HuH-7 (cell line): ENCODE measurements at regions not wholly inside any gene's neighbourhood (a gene's known extent, or its start where the extent isn't known, plus 50 kb on each side); places are given as distances from the start of the nearest gene placed in this dataset.

Experiments used
- DNase-seq: peaks from one replicate; pipeline ENCODE4 v3.0.0; 2011; ENCODE audit warnings: low spot score

DNA sequence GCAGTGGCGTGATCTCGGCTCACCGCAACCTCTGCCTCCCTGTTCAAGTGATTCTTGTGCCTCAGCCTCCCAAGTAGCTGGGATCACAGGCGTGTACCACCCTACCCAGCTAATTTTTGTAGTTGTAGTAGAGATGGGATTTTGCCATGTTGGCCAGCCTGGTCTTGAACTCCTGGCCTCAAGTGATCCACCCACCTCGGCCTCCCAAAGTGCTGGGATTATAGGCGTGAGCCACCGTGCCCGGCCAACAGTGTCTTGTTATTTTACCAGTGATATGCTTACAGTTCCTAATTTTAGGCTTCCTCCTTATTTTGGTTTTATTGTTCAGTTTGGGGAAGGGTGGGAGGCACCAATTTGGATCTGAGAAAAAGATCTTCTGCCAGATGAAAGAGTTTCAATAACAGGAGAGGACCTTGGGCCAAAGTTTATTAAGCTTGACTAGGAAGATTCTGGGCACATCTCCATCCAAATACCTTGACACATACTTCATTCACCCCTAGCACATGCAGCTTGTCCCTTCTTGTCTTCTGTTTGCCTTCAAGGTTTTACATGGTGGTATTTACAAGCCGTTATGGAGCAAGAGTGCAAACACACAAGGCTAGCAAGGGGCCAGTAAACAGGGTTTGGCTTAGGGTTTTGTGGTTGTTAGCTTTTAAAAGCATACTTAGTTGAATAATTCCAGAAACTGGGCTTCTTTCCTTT is 168.1 kb upstream of the DMRT1 start:
- DNase-seq, result peak; percentile 10

DNA sequence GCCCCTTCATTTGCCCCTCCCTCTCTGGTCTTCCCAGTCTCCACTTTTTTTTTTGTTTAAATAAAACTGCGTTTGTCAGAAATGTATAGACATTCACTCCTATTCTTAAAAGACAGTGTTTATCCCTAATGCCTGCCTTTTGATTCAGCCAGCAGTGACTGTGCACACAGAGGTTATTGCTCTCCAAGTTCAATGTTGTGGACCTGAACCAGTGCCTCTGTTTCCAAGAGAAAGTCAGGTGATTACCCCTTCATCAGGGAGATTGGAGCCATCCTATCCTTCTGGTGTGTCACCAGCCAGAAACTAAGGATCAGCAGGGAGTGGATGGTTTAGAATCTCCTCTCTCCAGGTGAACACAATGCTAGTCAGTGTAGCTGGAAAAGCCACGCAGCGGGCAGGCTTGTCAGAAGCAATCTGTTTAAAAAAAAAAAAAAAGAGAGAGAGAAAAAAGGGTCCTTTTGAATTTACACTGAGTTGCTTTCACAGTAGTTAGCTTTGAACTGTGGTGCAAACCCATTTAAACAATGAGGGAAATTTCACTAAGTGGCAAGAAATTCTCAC is 167.5 kb upstream of the DMRT1 start:
- DNase-seq, result no peak

DNA sequence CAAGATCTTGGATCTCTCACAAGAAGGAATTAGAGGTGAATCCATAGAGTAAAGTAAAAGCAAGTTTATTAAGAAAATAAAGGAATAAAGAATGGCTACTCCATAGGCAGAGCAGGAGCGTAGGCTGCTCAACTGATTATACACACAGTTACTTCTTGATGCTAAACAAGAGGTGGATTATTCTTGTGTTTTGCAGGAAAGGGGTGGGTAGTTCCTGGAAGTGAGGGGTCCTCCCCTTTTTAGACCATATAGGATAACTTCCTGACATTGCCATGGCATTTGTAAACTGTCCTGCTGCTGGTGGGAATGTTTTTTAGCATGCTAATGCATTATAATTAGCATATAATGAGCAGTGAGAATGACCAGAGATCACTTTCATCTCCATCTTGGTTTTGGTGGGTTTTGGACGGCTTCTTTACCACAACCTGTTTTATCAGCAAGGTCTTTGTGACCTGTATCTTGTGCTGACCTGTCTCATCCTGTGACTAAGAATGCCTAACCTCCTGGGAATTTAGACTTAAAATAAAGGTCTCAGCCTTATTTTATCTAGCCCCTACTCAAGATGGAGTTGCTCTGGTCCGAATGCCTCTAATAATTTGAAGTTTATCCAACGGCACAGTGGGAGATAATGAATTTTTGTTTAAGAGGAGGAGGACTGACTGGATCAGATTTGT is 165.7 kb upstream of the DMRT1 start:
- DNase-seq, result no peak

DNA sequence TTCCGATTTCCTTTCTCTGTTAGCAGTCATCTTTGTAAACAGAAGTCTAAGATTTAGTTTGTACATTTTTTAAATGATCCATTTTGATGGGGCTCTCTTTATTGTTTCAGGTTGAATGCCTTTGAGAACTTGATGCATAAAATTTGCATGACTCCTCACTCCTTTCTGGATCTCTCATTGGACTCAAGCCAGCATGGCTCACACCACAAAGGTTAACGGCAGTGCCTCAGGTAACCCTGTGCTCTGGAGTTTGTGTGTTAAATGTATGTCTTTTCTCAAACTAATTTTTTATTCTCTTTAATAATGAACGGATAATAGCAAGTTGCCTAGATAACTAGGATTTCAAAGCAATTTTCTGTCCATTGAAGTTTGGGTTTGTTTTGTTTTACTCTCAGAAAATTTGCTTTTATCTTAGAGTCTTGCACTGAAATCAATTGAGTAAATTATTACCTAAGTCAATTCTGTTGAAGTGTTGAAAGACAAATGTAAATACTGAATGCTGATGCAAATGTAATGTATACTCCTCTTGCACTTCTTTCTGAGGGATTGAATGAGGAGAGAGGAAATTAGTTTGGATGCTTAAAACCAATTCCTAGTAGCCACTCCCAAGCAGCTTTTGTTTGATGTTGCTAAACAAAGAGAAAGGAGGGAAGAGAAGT is 164.6 kb upstream of the DMRT1 start:
- DNase-seq, result peak; percentile 9

DNA sequence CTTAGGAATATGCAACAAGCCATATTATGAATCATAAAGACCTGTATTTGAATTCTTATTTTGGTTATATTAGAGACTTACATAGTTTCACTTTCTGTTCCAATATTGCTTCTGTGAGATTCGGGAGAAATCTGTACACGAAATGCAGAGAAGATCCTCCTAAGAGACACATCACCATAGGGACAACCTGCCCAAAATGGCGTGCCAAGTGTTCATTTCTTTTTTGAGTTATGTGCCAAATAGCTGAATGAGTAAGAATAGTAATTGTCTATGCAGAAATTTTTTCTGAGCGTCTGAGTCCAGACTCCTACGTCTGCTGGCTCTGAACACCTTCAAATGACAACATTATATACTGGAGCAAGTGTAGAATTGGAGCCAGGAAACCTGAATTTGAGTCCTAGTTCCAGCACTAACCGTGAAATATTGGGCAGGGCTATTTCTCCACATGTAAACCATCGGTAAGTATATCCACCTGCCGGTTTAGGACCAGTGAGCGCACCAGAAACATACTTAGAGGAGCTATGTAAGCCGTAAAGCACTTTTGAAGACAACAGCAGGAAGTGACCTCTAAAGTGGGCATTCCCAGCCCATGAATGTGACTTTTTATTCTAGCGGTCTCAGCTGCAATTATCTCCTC is 163.9 kb upstream of the DMRT1 start:
- DNase-seq, result no peak

DNA sequence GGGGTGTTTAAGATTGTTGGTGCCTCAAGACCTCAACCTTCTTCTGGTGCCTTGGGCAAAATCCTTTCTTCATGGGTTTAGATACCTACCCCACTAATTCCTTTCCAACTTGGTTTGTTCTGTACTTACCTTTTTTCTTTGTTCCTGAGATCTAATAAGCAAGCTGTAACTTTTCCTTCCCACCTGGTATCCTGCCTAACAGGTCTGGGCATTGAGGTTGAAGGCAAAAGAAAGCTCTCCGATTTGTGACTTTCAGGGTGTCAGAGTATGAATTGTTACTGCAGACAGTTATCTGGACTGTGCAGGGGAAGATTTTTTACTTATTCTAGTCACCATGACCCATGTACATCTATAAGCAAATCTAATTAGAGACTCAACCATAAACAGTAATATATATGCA is 162.6 kb upstream of the DMRT1 start:
- no peak for DNase-seq

DNA sequence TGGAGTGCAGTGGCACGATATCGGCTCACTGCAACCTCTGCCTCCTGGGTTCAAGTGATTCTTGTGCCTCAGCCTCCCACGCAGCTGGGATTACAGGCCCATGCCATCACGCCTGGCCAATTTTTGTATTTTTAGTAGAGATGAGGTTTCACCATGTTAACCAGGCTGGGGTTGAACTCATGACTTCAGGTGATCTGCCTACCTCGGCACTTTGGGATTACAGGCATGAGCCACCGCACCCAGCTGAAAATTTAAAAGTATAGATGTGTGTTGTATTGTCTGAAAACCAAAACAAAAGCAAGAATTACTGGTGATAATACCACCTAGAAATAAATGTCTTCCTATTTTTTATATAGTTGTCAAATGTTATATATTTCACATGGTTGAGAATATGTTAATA is 162.0 kb upstream of the DMRT1 start:
- no peak for DNase-seq

DNA sequence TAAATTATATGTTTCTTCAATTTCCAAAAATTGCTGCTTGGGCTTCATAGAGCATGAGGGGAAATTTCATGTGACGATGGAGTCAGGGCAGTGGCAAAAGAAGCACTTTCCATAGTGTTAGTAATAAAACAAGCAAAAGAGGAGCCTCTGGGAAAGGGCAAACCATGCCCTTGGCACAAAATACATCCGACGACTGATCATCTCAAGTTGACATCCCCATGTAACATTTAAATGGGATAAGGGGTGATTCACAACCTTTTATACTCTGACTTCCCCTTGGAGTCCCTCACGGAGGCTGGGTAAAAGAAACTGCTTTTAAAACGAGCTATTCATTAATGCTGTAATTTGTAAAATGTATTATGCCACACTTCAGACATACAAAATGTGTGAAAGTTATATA is 161.4 kb upstream of the DMRT1 start:
- no peak for DNase-seq

DNA sequence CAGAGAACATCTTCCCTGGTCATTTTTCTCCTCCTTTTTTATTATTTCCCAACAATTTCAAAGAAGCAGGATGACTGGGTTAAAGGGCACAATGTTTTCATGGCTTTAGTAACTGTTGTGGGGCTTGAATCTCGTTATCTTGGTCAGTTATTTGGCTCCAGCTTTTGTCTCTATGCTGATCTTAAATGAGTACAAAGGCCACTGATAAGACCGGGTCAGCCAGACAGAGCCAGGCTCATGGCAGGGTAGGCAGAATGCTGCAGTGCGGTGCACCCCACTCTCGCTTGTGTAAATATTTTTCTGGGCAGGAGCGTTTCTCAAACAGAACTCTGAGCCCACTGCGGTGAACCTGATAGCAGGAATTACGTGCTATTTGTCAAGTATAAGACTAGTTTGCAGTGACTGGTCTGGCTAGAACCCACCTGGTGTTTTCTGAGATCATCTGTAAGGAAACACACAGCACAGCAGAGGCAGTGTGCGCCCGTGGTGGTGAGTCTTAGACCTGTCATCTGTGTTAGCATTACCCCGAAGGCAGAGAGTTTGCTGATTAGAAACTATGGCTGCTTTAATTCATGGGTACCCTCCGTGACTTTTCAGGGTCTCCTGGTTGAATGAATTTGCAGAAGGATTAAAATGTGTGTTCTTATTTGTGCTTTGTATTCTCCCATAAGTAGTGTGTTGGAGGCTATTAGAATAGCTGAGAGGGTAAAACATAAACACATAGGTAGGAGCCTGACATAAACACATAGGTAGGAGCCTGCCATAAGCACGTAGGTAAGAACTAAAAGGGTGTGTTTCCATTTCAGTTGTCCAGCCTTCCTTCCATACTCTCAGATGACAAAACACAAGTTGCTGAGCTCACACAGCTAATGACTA is 158.6 kb upstream of the DMRT1 start:
- DNase-seq, result peak; percentile 50

DNA sequence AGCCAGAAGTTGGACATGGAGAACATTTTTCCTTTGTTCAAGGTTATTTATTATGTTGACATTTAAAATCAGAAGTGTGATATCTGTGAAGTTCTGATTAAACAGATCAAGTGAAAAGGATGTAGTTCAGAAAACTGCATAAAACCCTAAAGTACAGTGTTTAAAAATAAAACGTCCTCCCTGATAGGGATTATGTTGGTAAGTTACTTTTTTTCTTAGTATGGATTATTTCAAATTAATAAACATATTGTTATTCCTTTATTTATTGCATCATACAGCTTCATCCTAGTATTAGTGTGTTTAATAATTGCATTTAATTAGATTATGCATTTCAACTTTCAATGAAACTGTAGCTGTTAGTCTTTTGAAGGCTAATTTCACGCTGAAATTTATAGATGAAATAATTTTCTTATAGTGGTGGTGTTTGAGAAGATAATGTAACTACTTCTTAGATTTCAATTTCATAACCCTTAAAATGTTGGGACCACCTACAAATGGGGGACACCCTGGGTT is 157.9 kb upstream of the DMRT1 start:
- DNase-seq, result no peak

DNA sequence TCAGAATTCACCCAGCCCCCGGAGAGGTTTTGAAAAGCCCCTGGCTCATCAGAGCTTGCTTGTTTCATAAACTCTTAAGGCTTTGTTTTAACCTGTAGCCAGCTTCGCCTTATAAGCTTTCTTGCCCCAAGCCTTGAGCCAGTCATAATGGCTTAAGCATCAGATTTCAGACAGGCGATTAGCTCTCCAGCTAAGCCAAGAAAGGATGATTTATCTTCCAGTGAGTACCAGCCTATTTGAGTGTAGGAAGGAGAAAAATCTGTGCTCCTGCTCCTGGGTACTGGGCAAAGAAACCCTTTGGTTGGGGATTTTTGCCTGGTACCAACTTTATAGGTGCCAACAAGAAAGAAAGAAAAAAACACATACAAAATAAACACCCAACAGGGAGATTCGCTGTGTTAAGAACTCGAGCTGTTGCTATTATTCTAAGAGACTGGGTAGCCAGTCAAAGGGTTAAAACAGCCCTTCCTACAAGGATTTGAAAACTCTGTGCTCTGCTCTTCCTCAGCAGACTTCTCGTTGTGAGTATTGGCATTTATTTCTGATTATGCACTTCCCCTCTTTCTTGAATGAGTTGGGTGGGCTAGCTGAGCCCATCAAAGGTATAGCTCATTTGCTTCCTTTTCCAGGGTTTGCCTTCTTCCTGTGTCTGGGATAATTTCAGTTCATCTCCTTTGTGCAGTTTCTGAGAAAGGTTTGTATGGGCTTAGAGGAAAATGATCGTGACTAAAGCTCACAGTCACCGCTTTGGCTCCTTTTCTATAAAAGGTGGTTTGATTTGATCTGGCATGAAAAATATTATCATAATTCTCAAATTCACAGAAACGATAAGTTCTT is 157.2 kb upstream of the DMRT1 start:
- no peak for DNase-seq

DNA sequence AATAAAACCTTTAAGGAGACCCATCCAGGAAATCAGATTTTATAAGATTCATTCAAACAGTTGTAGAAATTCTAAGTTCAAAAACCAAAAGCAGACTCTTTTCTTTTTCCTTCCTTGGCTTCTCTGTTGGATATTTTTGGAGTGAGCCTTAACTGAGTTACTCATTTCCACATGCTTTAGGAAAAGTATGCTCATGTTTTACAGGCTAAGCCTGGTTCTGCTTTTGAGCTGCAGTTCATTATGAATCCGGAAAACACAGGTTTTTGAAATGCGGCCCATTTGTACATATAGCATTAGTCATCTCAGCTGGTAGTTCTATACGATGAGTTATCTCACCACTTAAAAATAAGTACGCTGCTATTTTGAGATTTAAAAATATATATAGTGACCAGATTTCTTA is 156.6 kb upstream of the DMRT1 start:
- DNase-seq, result no peak

DNA sequence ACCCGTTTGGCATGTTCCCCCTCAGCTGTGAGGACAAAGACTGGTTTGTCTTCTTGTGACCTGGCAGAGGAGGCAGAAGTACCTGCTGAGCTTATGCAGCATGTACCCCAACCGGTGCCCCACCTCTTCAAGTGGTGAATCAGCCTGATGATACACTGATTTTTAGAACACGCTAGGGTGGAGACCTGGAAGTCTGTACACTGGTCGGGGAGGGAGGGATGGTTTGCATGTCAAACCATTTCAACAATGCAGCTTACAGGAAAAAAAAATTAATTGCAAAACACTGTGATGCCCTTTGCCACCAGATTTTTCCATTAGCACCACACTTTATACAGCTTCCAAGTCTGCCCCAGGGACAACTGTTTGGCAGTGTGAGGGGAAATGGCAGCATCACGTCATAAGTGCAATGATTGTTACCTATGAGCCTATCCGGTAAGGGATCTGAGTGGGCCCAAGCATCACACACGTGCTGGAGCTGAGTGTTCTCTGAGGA is 155.1 kb upstream of the DMRT1 start:
- DNase-seq, result no peak

DNA sequence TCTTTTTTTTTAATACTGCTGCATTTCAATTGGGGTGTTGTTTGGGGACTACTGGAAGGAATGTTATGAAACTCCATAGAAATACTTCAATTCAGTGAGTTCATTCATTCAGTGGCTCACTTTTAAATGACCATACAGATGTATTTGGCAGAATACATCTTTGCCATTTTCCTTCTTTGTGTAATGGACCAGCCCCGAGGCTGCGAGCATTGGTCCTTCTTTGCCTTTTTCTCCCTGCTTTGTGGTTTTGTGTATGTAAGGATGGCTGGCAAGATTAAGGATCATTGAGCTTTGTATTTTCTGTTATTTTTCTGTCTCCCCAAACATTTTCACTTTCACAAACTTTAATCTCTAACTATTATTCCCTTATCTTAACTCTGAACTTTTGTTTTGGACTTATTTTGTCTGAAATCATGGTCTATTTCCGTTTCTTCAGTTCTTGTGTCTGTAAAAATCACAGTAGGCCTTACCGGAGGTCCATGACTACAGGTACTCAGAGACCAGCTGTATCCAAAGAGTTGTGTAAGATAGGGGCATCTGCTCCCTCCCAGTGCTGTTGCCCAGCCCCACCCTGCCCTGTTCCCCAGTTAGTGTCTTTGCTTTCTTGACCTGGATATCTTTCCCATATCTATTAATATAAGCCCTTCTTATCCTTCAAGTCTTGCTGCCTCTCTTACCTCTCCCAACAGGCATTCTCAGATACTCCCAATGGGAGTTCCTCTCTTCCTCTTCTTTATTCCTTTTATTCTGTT is 154.3 kb upstream of the DMRT1 start:
- no peak for DNase-seq

DNA sequence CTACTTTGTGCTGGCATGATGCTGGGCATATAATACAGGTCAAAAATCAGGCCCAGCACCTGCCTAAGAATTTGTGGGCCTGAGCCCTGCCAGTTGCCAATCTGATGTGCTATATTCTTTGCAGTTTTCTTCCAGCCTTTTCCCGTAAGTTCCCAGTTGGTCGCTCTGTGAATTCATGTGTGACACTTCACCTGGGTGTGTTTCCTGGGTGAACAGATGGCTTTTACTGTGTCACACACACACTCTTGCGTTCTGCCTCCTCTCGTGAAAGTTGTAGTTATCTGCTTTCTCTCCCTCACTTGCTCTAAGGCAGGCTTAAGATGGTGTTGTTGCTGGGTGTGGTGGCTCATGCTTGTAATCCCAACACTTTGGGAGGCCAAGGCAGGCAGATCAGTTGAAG is 153.5 kb upstream of the DMRT1 start:
- no peak for DNase-seq

DNA sequence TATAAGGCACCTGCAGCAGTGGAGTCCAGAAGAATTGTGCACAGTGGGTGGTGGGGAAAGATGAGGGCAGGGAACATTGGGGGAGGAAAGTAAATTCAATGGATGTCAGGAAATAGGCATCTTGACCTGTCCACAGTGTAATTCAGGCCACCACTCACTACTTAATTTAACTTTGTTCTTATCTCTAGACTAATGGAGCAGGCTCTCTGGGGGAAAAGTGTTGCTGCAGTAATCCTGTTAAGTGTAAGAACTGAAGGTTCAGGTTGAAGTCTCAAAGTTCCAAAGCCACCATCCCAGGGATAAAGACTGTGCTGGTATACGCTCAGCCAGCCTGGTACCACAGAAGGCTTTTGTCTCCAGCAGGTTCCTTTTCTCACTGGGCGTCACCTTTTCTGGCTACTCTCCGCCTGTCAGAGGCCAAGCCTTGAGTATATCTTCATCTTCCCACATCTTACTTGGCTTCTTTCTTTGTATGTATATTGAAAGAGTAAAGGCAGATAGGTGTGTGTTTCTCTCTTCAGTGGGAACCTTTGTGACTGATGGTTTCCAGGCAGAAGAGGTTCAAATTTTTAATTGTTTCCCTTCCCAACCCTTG is 150.9 kb upstream of the DMRT1 start:
- no peak for DNase-seq

DNA sequence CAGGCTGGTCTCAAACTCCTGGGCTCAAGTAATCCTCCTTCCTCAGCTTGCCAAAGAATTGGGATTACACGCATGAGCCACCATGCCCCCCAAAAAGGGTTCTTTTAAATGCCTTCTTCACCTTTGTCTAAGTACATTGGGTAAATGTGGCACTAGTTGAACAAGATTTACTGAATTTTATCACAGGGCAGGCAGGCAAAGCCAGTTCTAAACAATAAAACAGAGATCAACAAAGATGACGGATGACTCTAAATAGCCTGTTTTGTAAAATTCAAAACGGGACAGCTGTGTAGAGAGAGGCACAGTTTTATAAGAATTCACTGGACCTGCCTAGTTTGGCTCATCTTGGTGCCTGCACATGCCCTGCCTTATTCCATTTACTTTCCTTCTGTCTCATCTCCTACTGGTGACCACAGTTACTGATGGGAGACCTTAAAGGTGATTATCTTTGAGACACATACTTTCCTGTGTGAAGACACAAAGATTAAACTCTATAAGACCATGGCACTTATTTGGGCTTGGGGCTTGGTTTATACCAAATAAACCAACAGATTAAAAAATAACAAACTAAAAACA is 149.6 kb upstream of the DMRT1 start:
- DNase-seq, result no peak

DNA sequence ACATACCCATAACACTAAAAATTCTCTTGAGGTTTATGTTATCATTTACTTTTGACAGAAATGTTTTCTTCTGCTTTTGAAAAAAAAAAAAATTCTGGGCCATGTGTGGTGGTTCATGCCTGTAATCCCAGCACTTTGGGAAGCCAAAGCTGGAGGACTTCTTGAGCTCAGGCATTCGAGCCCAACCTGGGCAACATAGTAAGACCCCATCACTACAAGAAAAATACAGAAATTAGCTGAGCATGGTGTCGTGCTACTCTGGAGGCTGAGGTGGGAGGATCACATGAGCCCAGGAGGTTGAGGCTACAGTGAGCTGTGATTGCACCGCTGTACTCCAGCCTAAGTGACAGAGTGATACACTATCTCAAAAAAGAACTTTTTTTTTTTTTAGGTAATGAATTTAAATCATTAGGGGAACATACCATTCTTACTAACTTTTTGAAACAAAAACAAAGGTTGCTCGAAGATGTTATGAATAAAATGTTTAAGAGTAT is 148.8 kb upstream of the DMRT1 start:
- DNase-seq, result no peak
